Heart left ventricle (tissue), 16 donors: ENCODE measurements at regions not wholly inside any gene's neighbourhood (a gene's known extent, or its start where the extent isn't known, plus 50 kb on each side); places are given as distances from the start of the nearest gene placed in this dataset.

Source experiments
- ATAC-seq, 4 donors: fragments of 200-7000 bp; cut with Tn5 transposase; one replicate each; pipeline ENCODE4 v1.9.1; 2020 to 2022; ENCODE audit warnings: moderate library complexity in 4 of 4, mild to moderate bottlenecking in 3 of 4, moderate number of reproducible peaks in 1 of 4
- DNase-seq, 5 donors: peaks; one replicate each; pipeline ENCODE4 v3.0.0-alpha.2; 2020
- H3K27ac ChIP-seq, 12 donors: fragments of 200-600 bp; sonication (generic) in 4 of 12; one replicate each; pipeline versions ENCODE4 v1.5.0 to v1.8.0; 2016 to 2022; ENCODE audit warnings: mild to moderate bottlenecking in 2 of 12
- H3K27me3 ChIP-seq, 9 donors: fragments of 200-600 bp; sonication (generic) in 2 of 9; one replicate each; pipeline versions ENCODE4 v1.5.1 to v1.8.0; 2016 to 2022; ENCODE audit warnings: mild to moderate bottlenecking in 3 of 9
- H3K36me3 ChIP-seq, 9 donors: fragments of 200-600 bp; sonication (generic) in 2 of 9; one replicate each; pipeline versions ENCODE4 v1.5.0 to v1.8.0; 2018 to 2022; ENCODE audit warnings: mild to moderate bottlenecking in 2 of 9
- H3K4me1 ChIP-seq, 12 donors: fragments of 200-600 bp; sonication (generic) in 4 of 12; one replicate each; pipeline versions ENCODE4 v1.5.0 to v1.8.0; 2016 to 2022; ENCODE audit warnings: mild to moderate bottlenecking in 3 of 12
- H3K4me3 ChIP-seq, 12 donors: fragments of 200-600 bp; sonication (generic) in 4 of 12; one replicate each; pipeline versions ENCODE4 v1.5.0 to v1.8.0; 2017 to 2022; ENCODE audit warnings: mild to moderate bottlenecking in 9 of 12, moderate library complexity in 4 of 12
- H3K9me3 ChIP-seq, 12 donors: fragments of 200-600 bp; sonication (generic) in 4 of 12; one replicate each; pipeline versions ENCODE4 v1.5.0 to v1.8.0; 2016 to 2022; ENCODE audit warnings: mild to moderate bottlenecking in 1 of 12
- CTCF ChIP-seq, 12 donors: fragments of 200-600 bp; sonication (generic) in 4 of 12; IDR thresholded peaks; one replicate each; pipeline versions ENCODE4 v1.5.0 to v1.8.0; 2018 to 2022; ENCODE audit warnings: antibody characterized with exemption in 12 of 12, mild to moderate bottlenecking in 5 of 12
- POLR2A ChIP-seq, 2 donors: fragments of 450-650 bp; IDR thresholded peaks; one replicate each; pipeline ENCODE4 v1.6.1; 2017; ENCODE audit warnings: antibody characterized with exemption in 2 of 2, mild to moderate bottlenecking in 2 of 2, moderate library complexity in 2 of 2
- WGBS, 4 donors: extraction: QIAGEN DNeasy Blood & Tissue Kit in 2 of 4; methylation state at CpG; one replicate each; pipeline versions ENCODE4 v1.1.5 to v1.1.7; 2013 to 2018; 5-methylcytosine and 5-hydroxymethylcytosine counted together
- intact Hi-C, 10 donors: fragments of 100-400 bp; cut with DNase I; formaldehyde crosslinking; loops; one replicate each; pipeline versions ENCODE4 v1.11.1 to v1.14.2; 2022
- donor health status: ischemic (EF 13 %, LVEDD 7.1; RV severe dilation, severe dysfunction).
- donor health status: healthy with polysubstance abuse.
- donor health status: DM: no; HTN: yes; CAD: no.
- donor health status: DM: no; HTN: no; CAD: no.
- donor health status: ischemic (EF 25% LVEDD 6.9; RV normal size, moderate dysfunction).
- donor health status: ischemic (EF 25% LVEDD 5.7; RV mildly dilated, moderate dysfunction).
- donor health status: healthy.
- donor health status: DM: yes; HTN: yes; CAD: no.
- donor health status: ischemic (EF 35%, LVEDD 5.7; RV mildly dilated, moderate dysfunction).
- donor health status: nonischemic (EF 11% LVEDD 7.7; RV severe dilation, severe dysfunction).
- donor health status: DM: yes; HTN: yes; CAD: no.
- donor health status: PGD.
- donor health status: ischemic (EF 29% LVEDD 5.4; RV normal size, mild dysfunction).
- donor health status: nonischemic (EF 23%, LVEDD 6.1; RV moderate dilation, normal function).

DNA sequence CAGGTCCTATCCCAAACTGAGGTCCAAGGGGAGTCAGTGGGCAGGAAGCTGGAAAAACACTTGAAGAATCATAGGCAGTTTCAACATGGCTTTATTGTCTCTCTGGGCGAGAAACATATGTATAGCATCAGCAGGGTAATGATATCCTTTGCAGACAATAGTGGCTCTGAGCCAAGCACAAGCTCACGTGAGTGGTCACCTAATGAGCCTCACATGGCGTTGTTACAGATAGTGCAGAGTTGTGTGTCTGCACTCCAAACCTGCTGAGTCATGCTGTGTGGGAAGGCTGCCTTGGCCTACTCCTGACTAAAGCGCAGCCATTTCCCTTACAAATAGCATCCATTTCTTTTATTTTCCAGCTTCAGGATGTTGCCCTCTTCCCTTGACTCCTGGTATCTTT is 105.2 kb upstream of the SYT1 start:
- WGBS, 4 donors, result 44 to 55% (median 50%) methylated on average over 4 of the region's 4 CpGs
- no peak for ATAC-seq
- Histone ChIP-seq H3K27ac (no peak overlapping the region), H3K9me3 (peaks cover 0 to 4% (median 0%) of the 10 kb centered on the region in 12 donors), H3K36me3 (no peaks in the 10 kb centered on the region), H3K4me3 (no peak overlapping the region), H3K4me1 (no peaks in the 10 kb centered on the region), H3K27me3 (no peaks in the 10 kb centered on the region)
- no peak for TF ChIP-seq POLR2A (IDR thresholded peaks at IDR 0.05)
- TF ChIP-seq CTCF (IDR thresholded peaks at IDR 0.05), result no peak
- intact Hi-C loops, result no loop called here
- no peak for DNase-seq

DNA sequence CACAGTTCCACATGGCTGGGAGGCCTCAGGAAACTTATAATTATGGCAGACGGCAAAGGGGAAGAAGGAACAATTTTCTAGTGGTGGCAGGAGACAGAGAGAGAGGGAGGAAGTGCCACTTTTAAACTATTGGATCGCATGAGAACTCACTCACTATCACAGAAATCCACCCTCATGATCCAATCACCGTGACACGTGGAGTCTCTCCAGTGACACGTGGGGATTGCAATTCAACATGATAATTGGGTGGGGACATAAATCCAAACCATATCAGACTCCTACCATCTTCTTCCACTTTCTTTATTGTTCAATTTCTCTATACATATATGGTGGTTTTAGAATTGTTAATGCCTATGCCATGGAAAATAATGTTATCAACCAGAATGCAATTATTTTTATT is 103.7 kb upstream of the SYT1 start:
- no peaks in the 10 kb centered on the region for H3K27me3 ChIP-seq
- WGBS, 4 donors, result 82 to 91% (median 90%) methylated on average over 5 of the region's 5 CpGs
- no peaks in the 10 kb centered on the region for H3K4me1 ChIP-seq
- intact Hi-C loops, result no loop called here
- H3K36me3 ChIP-seq, result no peaks in the 10 kb centered on the region
- H3K27ac ChIP-seq, result no peak overlapping the region
- no peak overlapping the region for H3K4me3 ChIP-seq
- ATAC-seq (no peak), DNase-seq (no peak)
- no peak for TF ChIP-seq CTCF (IDR thresholded peaks at IDR 0.05)
- no peak for TF ChIP-seq POLR2A (IDR thresholded peaks at IDR 0.05)
- H3K9me3 ChIP-seq, result peaks cover 0 to 4% (median 0%) of the 10 kb centered on the region in 12 donors

DNA sequence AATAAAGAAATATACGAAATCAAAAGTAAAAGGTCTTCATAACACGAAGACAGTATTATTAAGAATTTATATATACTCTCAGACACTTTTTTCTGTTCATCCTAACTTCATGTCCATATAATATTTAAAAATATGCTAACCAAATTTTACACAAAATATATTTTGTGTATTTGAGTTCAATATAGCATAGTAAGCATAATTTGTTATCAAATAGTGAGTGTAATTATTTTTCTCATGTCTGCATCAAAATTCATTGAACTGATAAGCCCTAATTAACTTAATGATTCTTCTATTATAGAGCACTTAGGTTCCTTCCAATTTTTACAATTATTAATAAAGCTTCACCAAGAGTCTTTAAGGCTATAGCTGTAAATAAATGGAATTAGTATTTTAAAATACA is 99.7 kb upstream of the SYT1 start:
- Histone ChIP-seq H3K27me3 (no peaks in the 10 kb centered on the region), H3K36me3 (no peaks in the 10 kb centered on the region), H3K9me3 (peaks cover 0 to 7% (median 0%) of the 10 kb centered on the region in 12 donors), H3K4me3 (no peak overlapping the region), H3K27ac (no peak overlapping the region), H3K4me1 (no peaks in the 10 kb centered on the region)
- no peak for TF ChIP-seq POLR2A (IDR thresholded peaks at IDR 0.05)
- no peak for TF ChIP-seq CTCF (IDR thresholded peaks at IDR 0.05)
- 81 to 85% (median 84%) methylated on average over 2 of the region's 2 CpGs for WGBS, 4 donors
- intact Hi-C loops, result no loop called here
- no peak for ATAC-seq
- DNase-seq, result no peak

- Histone ChIP-seq H3K27ac (no peak overlapping the region), H3K36me3 (no peaks in the 10 kb centered on the region), H3K27me3 (no peaks in the 10 kb centered on the region), H3K9me3 (peaks cover 0 to 7% (median 0%) of the 10 kb centered on the region in 12 donors), H3K4me1 (no peaks in the 10 kb centered on the region), H3K4me3 (no peak overlapping the region)
- no peak for TF ChIP-seq POLR2A (IDR thresholded peaks at IDR 0.05)
- no peak for ATAC-seq
- intact Hi-C loops, result no loop called here
- WGBS, 4 donors, result 82 to 88% (median 84%) methylated on average over 4 of the region's 4 CpGs
- no peak for DNase-seq
These were observed 97.2 kb upstream of the SYT1 start for GRCh38 chr12:78767264-78767981.

DNA sequence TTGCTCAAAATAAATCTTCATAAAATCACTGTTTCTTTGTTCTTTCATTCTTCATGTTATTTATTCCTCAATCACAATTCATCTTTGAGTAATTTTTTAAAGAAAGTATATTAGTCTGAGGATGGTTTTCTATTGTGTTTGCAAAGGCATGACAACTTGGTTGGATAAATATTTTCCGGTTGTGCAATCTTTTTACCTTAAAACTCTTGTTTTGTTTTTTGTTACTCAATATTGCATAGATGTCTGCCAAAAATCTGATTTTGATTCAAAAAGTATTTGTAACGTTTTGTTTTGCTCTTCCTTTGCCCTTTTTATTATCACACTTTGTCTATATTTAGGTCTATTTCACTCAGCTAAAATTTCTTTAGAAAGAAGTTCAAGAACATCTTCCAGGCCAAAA is 86.2 kb upstream of the SYT1 start:
- intact Hi-C loops, result no loop called here
- 57 to 71% (median 65%) methylated on average over 2 of the region's 2 CpGs for WGBS, 4 donors
- DNase-seq, result no peak
- H3K4me1 ChIP-seq, result no peaks in the 10 kb centered on the region
- TF ChIP-seq POLR2A (IDR thresholded peaks at IDR 0.05) (no peak), CTCF (IDR thresholded peaks at IDR 0.05) (no peak)
- H3K27ac ChIP-seq, result no peak overlapping the region
- no peaks in the 10 kb centered on the region for H3K36me3 ChIP-seq
- H3K9me3 ChIP-seq, result no peaks in the 10 kb centered on the region
- no peak overlapping the region for H3K4me3 ChIP-seq
- no peaks in the 10 kb centered on the region for H3K27me3 ChIP-seq
- ATAC-seq, result no peak
